ENCODE measurements at regions not wholly inside any gene's neighbourhood (a gene's known extent, or its start where the extent isn't known, plus 50 kb on each side); places are given as distances from the start of the nearest gene placed in this dataset.

GRCh38 chr2:23237147-23237546, 147.8 kb upstream of the KLHL29 start:
- no TSS peak for BruUV-seq (replicated peaks)
- CTCF ChIA-PET: no interaction called here
- H3K18ac ChIP-seq (ENCODE audit: low read depth, low read length): no peak overlapping the region
- H3K4me3 ChIP-seq (ENCODE audit: insufficient read depth, low read depth, low read length): no peak overlapping the region
- dilution Hi-C loops (cut with HindIII; ENCODE audit: low sequenced_read_pairs, unreplicated experiment) (no loop called here), intact Hi-C loops (cut with micrococcal nuclease) (no loop called here), in situ Hi-C loops (cut with MboI; ENCODE audit: low sequenced_read_pairs) (no loop called here)
- H3K9ac ChIP-seq (ENCODE audit: low read depth, low read length): no peak overlapping the region
- no peak overlapping the region for H3K23ac ChIP-seq (ENCODE audit: low read depth, low read length)
- no peak overlapping the region for H3K56ac ChIP-seq (ENCODE audit: extremely low read depth, insufficient read depth, low read length)
- no peaks in the 10 kb centered on the region for H3K36me3 ChIP-seq (ENCODE audit: control insufficient read depth, insufficient read depth, low read length)
- no peak overlapping the region for H3K14ac ChIP-seq (replicated peaks; ENCODE audit: low read depth, low read length)
- no peaks in the 10 kb centered on the region for H3K4me1 ChIP-seq (ENCODE audit: control insufficient read depth, insufficient read depth, low read length)
- H2AK5ac ChIP-seq (ENCODE audit: low read depth, low read length): no peak overlapping the region
- POLR2A ChIA-PET (ENCODE audit: unreplicated experiment): no interaction called here
- ATAC-seq (ENCODE audit: low read depth): no peak
- no peak overlapping the region for H2BK15ac ChIP-seq (ENCODE audit: low read depth, low read length)
- H3K9me1 ChIP-seq (ENCODE audit: insufficient read depth, low read length): no peaks in the 10 kb centered on the region
- no peaks in the 10 kb centered on the region for H3K9me3 ChIP-seq (ENCODE audit: control insufficient read depth, insufficient read depth, low read length)
- H2BK20ac ChIP-seq (ENCODE audit: low read depth, low read length): no peak overlapping the region
- 52% methylated on average over 6 of the region's 7 CpGs; no CpG with 5 or more reads in 1 of the 2 experiments for WGBS, 2 experiments (ENCODE audit: extremely low coverage in 2 of 2, insufficient read length in 1 of 2)
- no peak overlapping the region for H2BK120ac ChIP-seq (ENCODE audit: low read depth, low read length)
- no peak overlapping the region for H2AFZ ChIP-seq (replicated peaks; ENCODE audit: low read length, poor library complexity)
- no peaks in the 10 kb centered on the region for H4K20me1 ChIP-seq (ENCODE audit: insufficient read depth, low read length)
- no peak overlapping the region for H3K27ac ChIP-seq (ENCODE audit: insufficient read depth, low read length)
- no peak for DNase-seq
- no peak for TF ChIP-seq POLR2A (IDR thresholded peaks at IDR 0.05; ENCODE audit: low read depth, low read length)
- TF ChIP-seq ELK1 (IDR thresholded peaks at IDR 0.05; ENCODE audit: borderline replicate concordance, low read depth, low read length): no peak
- TF ChIP-seq CTCF (conservative IDR thresholded peaks at IDR 0.05; ENCODE audit: low read depth, low read length): no peak
- no peak for TF ChIP-seq USF2 (IDR thresholded peaks at IDR 0.05; ENCODE audit: low read depth, low read length)
- TF ChIP-seq CHD1 (IDR thresholded peaks at IDR 0.05; ENCODE audit: low read depth, low read length): no peak
- TF ChIP-seq RAD21 (IDR thresholded peaks at IDR 0.05; ENCODE audit: low read length): no peak
- no peak for TF ChIP-seq RCOR1 (IDR thresholded peaks at IDR 0.05; ENCODE audit: insufficient replicate concordance, low read length)
- TF ChIP-seq FOS (IDR thresholded peaks at IDR 0.05; ENCODE audit: low read depth, low read length): no peak
- H3K4me2 ChIP-seq (ENCODE audit: low read depth, low read length): no peak overlapping the region
- H4K5ac ChIP-seq (ENCODE audit: low read depth, low read length): no peak overlapping the region
- no peak overlapping the region for H4K91ac ChIP-seq (ENCODE audit: insufficient read depth, low read depth, low read length)
- no peak overlapping the region for H2BK5ac ChIP-seq (ENCODE audit: low read depth, low read length, poor library complexity, severe bottlenecking)
- no peak overlapping the region for H4K8ac ChIP-seq (ENCODE audit: low read depth in 2 of 2, low read length in 2 of 2)
- no peak overlapping the region for H3K4ac ChIP-seq (ENCODE audit: low read depth, low read length)
- no peak overlapping the region for H2AK9ac ChIP-seq (replicated peaks; ENCODE audit: low read depth, low read length, poor library complexity)
- H3K27me3 ChIP-seq (ENCODE audit: control insufficient read depth, insufficient read depth, low read length): no peaks in the 10 kb centered on the region; the same call in 1 of the 2 replicates
- H3K79me1 ChIP-seq (ENCODE audit: low read depth in 1 of 2, low read length in 2 of 2): no peaks in the 10 kb centered on the region

Measured in IMR-90 (cell line).